ENCODE measurements at regions not wholly inside any gene's neighbourhood (a gene's known extent, or its start where the extent isn't known, plus 50 kb on each side); places are given as distances from the start of the nearest gene placed in this dataset.
"Not testable (repeated sequence)": the region's sequence is repeated elsewhere in the genome, so short reads cannot be mapped to it uniquely, and the experiment has no call there.

DNA sequence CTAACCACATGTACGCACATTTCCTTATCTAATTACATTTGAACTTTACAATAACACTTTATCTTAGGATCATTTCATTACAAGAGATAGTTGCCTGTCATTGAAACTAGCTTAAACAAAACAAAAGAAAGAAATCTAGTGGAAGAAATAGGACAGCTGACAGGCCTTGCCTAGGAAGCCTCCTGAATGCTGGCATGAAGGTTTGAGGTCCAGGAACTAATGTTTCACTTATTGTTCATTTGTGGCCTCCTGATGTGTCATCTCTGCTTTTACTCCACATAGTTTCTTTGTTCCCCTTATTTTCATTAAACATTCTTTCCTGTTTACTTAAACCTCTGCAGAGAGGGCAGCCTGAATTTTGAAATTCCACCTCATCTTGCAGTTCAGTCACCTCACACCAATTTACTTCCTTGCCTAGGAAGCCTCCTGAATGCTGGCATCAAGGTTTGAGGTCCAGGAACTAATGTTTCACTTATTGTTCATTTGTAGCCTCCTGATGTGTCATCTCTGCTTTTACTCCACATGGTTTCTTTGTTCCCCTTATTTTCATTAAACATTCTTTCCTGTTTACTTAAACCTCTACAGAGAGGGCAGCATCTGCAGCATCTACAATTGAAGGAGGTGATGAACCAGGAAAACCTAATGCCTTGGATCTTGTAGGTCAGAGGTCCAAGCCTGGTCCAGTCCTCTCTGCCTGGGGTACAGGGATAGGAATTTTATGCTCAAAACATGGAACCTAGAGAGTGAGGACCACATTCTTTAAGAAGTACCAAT is 319.2 kb downstream of the SPATA31A1 start:
- H3K36me3 ChIP-seq, H3K9me3 ChIP-seq, H3K9ac ChIP-seq, H4K20me1 ChIP-seq, H3K4me3 ChIP-seq, H3K4me2 ChIP-seq, H3K27ac ChIP-seq, H3K27me3 ChIP-seq, H3K4me1 ChIP-seq: not testable (repeated sequence)

- H3K27ac ChIP-seq, H3K27me3 ChIP-seq, H3K4me3 ChIP-seq, H3K9me3 ChIP-seq, H3K36me3 ChIP-seq, H4K20me1 ChIP-seq, H3K4me2 ChIP-seq, H3K4me1 ChIP-seq, H3K9ac ChIP-seq: not testable (repeated sequence)
Observed at GRCh38 chr9:39675211-39675553, 319.7 kb downstream of the SPATA31A1 start.

GRCh38 chr9:39678534-39679263 is 323.2 kb downstream of the SPATA31A1 start:
- not testable (repeated sequence) for H3K4me2 ChIP-seq, H4K20me1 ChIP-seq, H3K36me3 ChIP-seq, H3K4me1 ChIP-seq, H3K27ac ChIP-seq, H3K27me3 ChIP-seq, H3K9me3 ChIP-seq, H3K9ac ChIP-seq, H3K4me3 ChIP-seq

GRCh38 chr9:39680694-39681401 is 325.4 kb downstream of the SPATA31A1 start:
- not testable (repeated sequence) for H3K4me2 ChIP-seq, H3K4me1 ChIP-seq

GRCh38 chr9:39728862-39729261 is 373.4 kb downstream of the SPATA31A1 start:
- H3K4me1 ChIP-seq, H3K9me3 ChIP-seq, H4K20me1 ChIP-seq, H3K4me2 ChIP-seq, H3K9ac ChIP-seq, H3K27me3 ChIP-seq, H3K4me3 ChIP-seq, H3K27ac ChIP-seq, H3K36me3 ChIP-seq: not testable (repeated sequence)

More at GRCh38 chr9:39680694-39681401, 325.4 kb downstream of the SPATA31A1 start:
- not testable (repeated sequence) for H3K36me3 ChIP-seq, H3K9ac ChIP-seq, H3K4me3 ChIP-seq, H3K9me3 ChIP-seq, H3K27me3 ChIP-seq, H4K20me1 ChIP-seq, H3K27ac ChIP-seq

GRCh38 chr9:39744898-39745297 is 389.4 kb downstream of the SPATA31A1 start:
- H3K27ac ChIP-seq, H3K9ac ChIP-seq: not testable (repeated sequence)

GRCh38 chr9:39775570-39775969 is 420.1 kb downstream of the SPATA31A1 start:
- not testable (repeated sequence) for H3K27me3 ChIP-seq, H3K9ac ChIP-seq, H3K9me3 ChIP-seq, H3K27ac ChIP-seq, H3K36me3 ChIP-seq, H4K20me1 ChIP-seq, H3K4me3 ChIP-seq, H3K4me1 ChIP-seq, H3K4me2 ChIP-seq

More at GRCh38 chr9:39744898-39745297, 389.4 kb downstream of the SPATA31A1 start:
- not testable (repeated sequence) for H3K36me3 ChIP-seq, H3K4me2 ChIP-seq, H3K4me3 ChIP-seq, H3K27me3 ChIP-seq, H4K20me1 ChIP-seq, H3K4me1 ChIP-seq, H3K9me3 ChIP-seq

DNA sequence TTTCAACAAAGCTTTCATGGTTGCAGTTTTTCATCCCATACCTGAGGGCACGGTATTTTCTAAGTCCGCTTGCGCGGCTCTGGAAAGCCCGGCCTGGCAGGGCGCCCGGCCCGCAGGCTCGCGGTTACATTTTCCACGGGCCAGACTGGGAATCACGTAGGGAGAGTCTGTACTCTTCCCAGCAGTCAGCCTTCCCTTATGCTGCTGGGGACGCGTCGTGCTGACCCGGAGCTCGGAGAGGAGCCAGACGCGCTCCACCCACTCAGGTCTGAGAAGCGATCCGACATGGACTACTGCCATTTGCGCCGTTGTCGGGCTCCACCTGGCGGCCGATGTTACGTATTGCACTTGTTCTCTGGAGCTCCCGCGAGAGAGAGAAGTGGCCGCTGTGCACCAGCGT is 435.9 kb downstream of the SPATA31A1 start:
- not testable (repeated sequence) for H3K4me1 ChIP-seq, H3K36me3 ChIP-seq, H3K4me3 ChIP-seq, H3K27me3 ChIP-seq, H3K27ac ChIP-seq, H3K9ac ChIP-seq, H3K9me3 ChIP-seq, H4K20me1 ChIP-seq, H3K4me2 ChIP-seq

DNA sequence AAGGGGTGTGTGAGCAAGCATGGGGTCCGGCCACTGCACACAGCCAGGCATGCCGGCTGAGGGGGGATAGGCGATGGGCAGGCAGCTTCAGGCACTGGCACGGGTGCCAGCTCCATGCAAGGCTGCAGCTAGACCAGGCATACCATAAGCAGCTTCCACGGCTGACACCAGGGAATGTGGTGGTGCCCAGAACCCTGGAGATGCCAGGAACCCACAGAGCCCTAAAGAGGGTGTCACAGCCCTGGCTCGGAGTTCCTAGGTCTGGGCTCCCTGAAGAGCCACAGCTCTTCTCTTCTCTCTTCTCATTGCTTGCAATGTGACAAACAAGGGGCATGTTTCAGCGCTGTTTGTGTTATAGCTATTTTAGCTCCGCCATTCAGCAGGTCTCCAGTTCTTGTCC is 442.5 kb downstream of the SPATA31A1 start:
- not testable (repeated sequence) for H3K27me3 ChIP-seq, H3K36me3 ChIP-seq, H4K20me1 ChIP-seq

DNA sequence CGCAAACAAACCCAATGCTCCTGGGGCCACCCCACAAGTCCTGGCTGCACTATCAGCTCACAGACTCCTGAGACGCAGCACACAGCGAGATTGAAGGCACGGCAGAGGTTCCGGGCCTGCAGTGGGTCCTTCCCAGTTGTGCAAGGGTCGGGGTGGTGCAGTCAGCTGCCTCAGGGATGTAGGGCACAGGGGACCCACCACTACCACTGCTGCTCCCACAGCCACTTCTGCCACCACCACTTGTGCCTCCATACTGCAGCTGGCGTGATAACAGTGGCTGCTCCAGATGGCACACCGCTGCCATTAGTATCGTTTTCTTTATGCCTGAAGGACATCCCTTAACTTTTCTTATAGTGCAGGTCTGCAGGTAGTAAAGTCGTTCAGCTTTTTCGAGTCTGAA is 443.8 kb downstream of the SPATA31A1 start:
- not testable (repeated sequence) for H3K4me3 ChIP-seq, H4K20me1 ChIP-seq, H3K4me2 ChIP-seq, H3K27me3 ChIP-seq, H3K9ac ChIP-seq, H3K27ac ChIP-seq, H3K9me3 ChIP-seq, H3K36me3 ChIP-seq, H3K4me1 ChIP-seq

More for the DNA sequence above, 442.5 kb downstream of the SPATA31A1 start:
- H3K9ac ChIP-seq, H3K4me2 ChIP-seq, H3K4me3 ChIP-seq, H3K27ac ChIP-seq, H3K4me1 ChIP-seq, H3K9me3 ChIP-seq: not testable (repeated sequence)

GRCh38 chr9:39802561-39802960 is 447.1 kb downstream of the SPATA31A1 start:
- not testable (repeated sequence) for H3K4me2 ChIP-seq, H3K4me3 ChIP-seq, H3K27me3 ChIP-seq, H3K36me3 ChIP-seq, H3K9ac ChIP-seq, H3K27ac ChIP-seq, H4K20me1 ChIP-seq, H3K9me3 ChIP-seq, H3K4me1 ChIP-seq

- H3K9me3 ChIP-seq, H3K9ac ChIP-seq, H3K27ac ChIP-seq, H3K27me3 ChIP-seq, H4K20me1 ChIP-seq, H3K4me2 ChIP-seq, H3K36me3 ChIP-seq, H3K4me1 ChIP-seq: not testable (repeated sequence)
- H3K4me3 ChIP-seq: peak overlapping the region; percentile 57
Observed at GRCh38 chr9:39809401-39810226, 454.1 kb downstream of the SPATA31A1 start.

DNA sequence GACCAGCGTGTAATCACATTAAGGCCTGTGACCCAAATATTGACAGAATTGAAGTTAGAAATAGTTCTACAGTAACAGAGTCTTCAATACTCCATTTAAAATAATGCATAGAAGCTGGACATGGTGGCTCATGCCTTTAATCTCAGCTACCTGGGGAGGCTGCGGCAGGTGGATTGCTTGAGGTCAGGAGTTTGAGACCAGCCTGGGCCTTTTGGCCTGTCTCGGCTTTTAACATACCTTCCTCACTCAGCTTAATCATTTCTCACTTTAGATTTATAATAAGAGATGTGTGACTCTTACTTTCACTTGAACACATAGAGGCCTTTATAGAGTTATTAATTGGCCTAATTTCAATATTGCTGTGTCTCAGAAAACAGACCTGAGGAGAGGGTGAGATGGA is 454.9 kb downstream of the SPATA31A1 start:
- not testable (repeated sequence) for H3K4me3 ChIP-seq, H3K9me3 ChIP-seq, H3K36me3 ChIP-seq, H3K4me1 ChIP-seq, H4K20me1 ChIP-seq, H3K9ac ChIP-seq, H3K27me3 ChIP-seq, H3K4me2 ChIP-seq, H3K27ac ChIP-seq

- H3K27ac ChIP-seq, H3K4me1 ChIP-seq, H3K27me3 ChIP-seq, H3K4me3 ChIP-seq, H3K9ac ChIP-seq, H3K36me3 ChIP-seq, H3K4me2 ChIP-seq, H3K9me3 ChIP-seq, H4K20me1 ChIP-seq: not testable (repeated sequence)
Observed at GRCh38 chr9:39811615-39812014, 456.1 kb downstream of the SPATA31A1 start.
